ENCODE measurements at regions not wholly inside any gene's neighbourhood (a gene's known extent, or its start where the extent isn't known, plus 50 kb on each side); places are given as distances from the start of the nearest gene placed in this dataset.

GRCh38 chr6:133608620-133609019, 280.3 kb upstream of the TCF21 start:
- Histone ChIP-seq H2AFZ (ENCODE audit: low read depth, low read length) (no peak overlapping the region), H3K4me2 (ENCODE audit: low read length) (no peak overlapping the region)

GRCh38 chr6:133609415-133610226, 279.3 kb upstream of the TCF21 start:
- no peak overlapping the region for H2AFZ ChIP-seq (ENCODE audit: low read depth, low read length)
- H3K4me3 ChIP-seq (ENCODE audit: low read length), result no peak overlapping the region
- no peaks in the 10 kb centered on the region for H3K27me3 ChIP-seq (ENCODE audit: insufficient read depth, low read depth, low read length)
- no peaks in the 10 kb centered on the region for H3K9me2 ChIP-seq (ENCODE audit: insufficient read depth, low read length)
- no peaks in the 10 kb centered on the region for H3K9me3 ChIP-seq (ENCODE audit: low read length)
- H3K36me3 ChIP-seq (ENCODE audit: insufficient read depth, low read length), result no peaks in the 10 kb centered on the region
- H4K20me1 ChIP-seq (ENCODE audit: insufficient read depth), result no peaks in the 10 kb centered on the region
- no peak for TF ChIP-seq POLR2AphosphoS5 (IDR thresholded peaks at IDR 0.05)
- TF ChIP-seq RAD21 (conservative IDR thresholded peaks at IDR 0.05), result no peak
- TF ChIP-seq REST (IDR thresholded peaks at IDR 0.05; ENCODE audit: borderline replicate concordance), result no peak
- TF ChIP-seq EZH2 (IDR thresholded peaks at IDR 0.05; ENCODE audit: borderline replicate concordance, insufficient read depth, low read length, poor library complexity, severe bottlenecking), result no peak
- no peak for TF ChIP-seq TAF1 (IDR thresholded peaks at IDR 0.05; ENCODE audit: low read depth)
- TF ChIP-seq MXI1 (conservative IDR thresholded peaks at IDR 0.05; ENCODE audit: poor library complexity, severe bottlenecking), result no peak
- TF ChIP-seq CTCF (IDR thresholded peaks at IDR 0.05; ENCODE audit: poor library complexity, severe bottlenecking), result no peak
- TF ChIP-seq EP300 (conservative IDR thresholded peaks at IDR 0.05; ENCODE audit: poor library complexity, severe bottlenecking), result no peak
- TF ChIP-seq SMC3 (conservative IDR thresholded peaks at IDR 0.05; ENCODE audit: poor library complexity), result no peak
- H3K4me2 ChIP-seq (ENCODE audit: low read length), result no peak overlapping the region
- no peaks in the 10 kb centered on the region for H3K79me2 ChIP-seq (replicated peaks; ENCODE audit: insufficient read depth, low read length)
- peak overlapping the region; percentile 41 for H3K27ac ChIP-seq (ENCODE audit: low read length)
- H3F3A ChIP-seq (ENCODE audit: insufficient read depth, low read length, poor library complexity, severe bottlenecking), result no peaks in the 10 kb centered on the region
- H3K9ac ChIP-seq (ENCODE audit: low read length), result no peak overlapping the region

More at GRCh38 chr6:133608620-133609019, 280.3 kb upstream of the TCF21 start:
- Histone ChIP-seq H3K9me3 (ENCODE audit: low read length) (no peaks in the 10 kb centered on the region), H3K4me3 (ENCODE audit: low read length) (no peak overlapping the region), H3K79me2 (replicated peaks; ENCODE audit: insufficient read depth, low read length) (no peaks in the 10 kb centered on the region), H3K9me2 (ENCODE audit: insufficient read depth, low read length) (no peaks in the 10 kb centered on the region), H3K27me3 (ENCODE audit: insufficient read depth, low read depth, low read length) (no peaks in the 10 kb centered on the region), H4K20me1 (ENCODE audit: insufficient read depth) (no peaks in the 10 kb centered on the region), H3K36me3 (ENCODE audit: insufficient read depth, low read length) (no peaks in the 10 kb centered on the region), H3K9ac (ENCODE audit: low read length) (no peak overlapping the region), H3F3A (ENCODE audit: insufficient read depth, low read length, poor library complexity, severe bottlenecking) (no peaks in the 10 kb centered on the region), H3K27ac (ENCODE audit: low read length) (peak overlapping the region; percentile 41)
- peak; percentile 90 for TF ChIP-seq EP300 (conservative IDR thresholded peaks at IDR 0.05; ENCODE audit: poor library complexity, severe bottlenecking)
- TF ChIP-seq SMC3 (conservative IDR thresholded peaks at IDR 0.05; ENCODE audit: poor library complexity), result no peak
- TF ChIP-seq RAD21 (conservative IDR thresholded peaks at IDR 0.05), result no peak
- no peak for TF ChIP-seq TAF1 (IDR thresholded peaks at IDR 0.05; ENCODE audit: low read depth)
- peak; percentile 72 for TF ChIP-seq POLR2AphosphoS5 (IDR thresholded peaks at IDR 0.05)
- no peak for TF ChIP-seq CTCF (IDR thresholded peaks at IDR 0.05; ENCODE audit: poor library complexity, severe bottlenecking)

Measured in neural cell (in vitro differentiated cells).